Natural killer cell (primary cell): ENCODE measurements at regions not wholly inside any gene's neighbourhood (a gene's known extent, or its start where the extent isn't known, plus 50 kb on each side); places are given as distances from the start of the nearest gene placed in this dataset.

ENCODE experiments used
- ATAC-seq, 3 donors: fragments of 150-1000 bp in 2 of 3; fragments of 200-7000 bp in 1 of 3; cut with Tn5 transposase; 1 replicate in 1 of 3; 2 replicates in 2 of 3; pipeline ENCODE4 v1.10.0; 2021; ENCODE audit warnings: mild to moderate bottlenecking in 2 of 3, moderate library complexity in 2 of 3
- DNase-seq, 2 donors: peaks; one replicate each; pipeline versions ENCODE4 v3.0.0 to v3.0.0-alpha.2; 2013 to 2021; ENCODE audit warnings: mixed read lengths in 1 of 2
- H3K27ac ChIP-seq: one replicate; pipeline ENCODE4 v1.5.1; 2013; ENCODE audit warnings: mild to moderate bottlenecking, low read length
- H3K27me3 ChIP-seq: one replicate; pipeline ENCODE4 v1.6.1; 2013; ENCODE audit warnings: low read length; ENCODE audit not compliant: control insufficient read depth, insufficient read depth
- H3K36me3 ChIP-seq: one replicate; pipeline ENCODE4 v1.6.1; 2013; ENCODE audit warnings: low read length; ENCODE audit not compliant: control insufficient read depth, insufficient read depth
- H3K4me1 ChIP-seq: one replicate; pipeline ENCODE4 v1.6.1; 2013; ENCODE audit warnings: low read length; ENCODE audit not compliant: control insufficient read depth, insufficient read depth
- H3K4me3 ChIP-seq: one replicate; pipeline ENCODE4 v1.5.1; 2013; ENCODE audit warnings: low read length
- H3K9me3 ChIP-seq: one replicate; pipeline ENCODE4 v1.6.1; 2013; ENCODE audit warnings: low read length; ENCODE audit not compliant: control insufficient read depth, insufficient read depth
- H3K27ac Mint-ChIP-seq, 2 donors: one replicate each; pipeline ENCODE4 v1.8.0; 2022; ENCODE audit warnings: mild to moderate bottlenecking in 2 of 2, mixed read lengths in 2 of 2, moderate library complexity in 1 of 2
- H3K27me3 Mint-ChIP-seq, 2 donors: one replicate each; pipeline ENCODE4 v1.8.0; 2022; ENCODE audit warnings: low read depth in 2 of 2, mixed read lengths in 2 of 2
- H3K36me3 Mint-ChIP-seq: one replicate; pipeline ENCODE4 v1.8.0; 2022; ENCODE audit warnings: mixed read lengths
- H3K4me1 Mint-ChIP-seq, 2 donors: one replicate each; pipeline ENCODE4 v1.8.0; 2022; ENCODE audit warnings: mixed read lengths in 2 of 2
- H3K4me3 Mint-ChIP-seq: one replicate; pipeline ENCODE4 v1.8.0; 2022; ENCODE audit warnings: mild to moderate bottlenecking, moderate library complexity, mixed read lengths
- H3K9me3 Mint-ChIP-seq, 2 donors: one replicate each; pipeline ENCODE4 v1.8.0; 2022; ENCODE audit warnings: mixed read lengths in 2 of 2
- CTCF ChIP-seq: fragments of 200-600 bp; IDR thresholded peaks from one replicate; pipeline ENCODE4 v1.8.0; 2022; ENCODE audit warnings: antibody characterized with exemption
- WGBS: methylation state at CpG from one replicate; pipeline ENCODE4 v1.1.7; 2013; ENCODE audit warnings: missing lambda C conversion rate; ENCODE audit not compliant: insufficient coverage; 5-methylcytosine and 5-hydroxymethylcytosine counted together
- intact Hi-C: fragments of 100-400 bp; cut with micrococcal nuclease; formaldehyde crosslinking; loops from one replicate; pipeline ENCODE4 v1.14.2; 2022

- Mint-ChIP-seq H3K4me1 (no peaks in the 10 kb centered on the region), H3K4me3 (no peak overlapping the region), H3K27ac (no peak overlapping the region), H3K36me3 (no peaks in the 10 kb centered on the region), H3K9me3 (peaks cover 0 to 4% of the 10 kb centered on the region in 2 donors), H3K27me3 (peaks cover 14 to 16% of the 10 kb centered on the region in 2 donors)
- ATAC-seq = no peak
- H3K27me3 ChIP-seq = no peaks in the 10 kb centered on the region
- no peak overlapping the region for H3K27ac ChIP-seq
- no peak for TF ChIP-seq CTCF
- 89% methylated on average over 1 of the region's 1 CpG for WGBS
- no peaks in the 10 kb centered on the region for H3K36me3 ChIP-seq
- no peak overlapping the region for H3K4me3 ChIP-seq
- H3K4me1 ChIP-seq = no peaks in the 10 kb centered on the region
- intact Hi-C loops = no loop called here
- no peaks in the 10 kb centered on the region for H3K9me3 ChIP-seq
- no peak for DNase-seq
Observed at GRCh38 chr3:153734777-153735551, 386.2 kb upstream of the ARHGEF26 start.

GRCh38 chr3:153740109-153740508, 381.1 kb upstream of the ARHGEF26 start:
- Mint-ChIP-seq H3K27ac (no peak overlapping the region), H3K36me3 (no peaks in the 10 kb centered on the region), H3K4me3 (no peak overlapping the region), H3K27me3 (peaks cover 11 to 39% of the 10 kb centered on the region in 2 donors), H3K9me3 (peaks cover 0 to 4% of the 10 kb centered on the region in 2 donors), H3K4me1 (no peaks in the 10 kb centered on the region)
- no peak for TF ChIP-seq CTCF
- no peaks in the 10 kb centered on the region for H3K4me1 ChIP-seq
- no peak for DNase-seq
- no peaks in the 10 kb centered on the region for H3K27me3 ChIP-seq
- H3K27ac ChIP-seq = no peak overlapping the region
- H3K4me3 ChIP-seq = no peak overlapping the region
- ATAC-seq = no peak
- H3K9me3 ChIP-seq = no peaks in the 10 kb centered on the region
- no peaks in the 10 kb centered on the region for H3K36me3 ChIP-seq
- 87% methylated on average over 2 of the region's 2 CpGs for WGBS
- intact Hi-C loops = no loop called here

DNA sequence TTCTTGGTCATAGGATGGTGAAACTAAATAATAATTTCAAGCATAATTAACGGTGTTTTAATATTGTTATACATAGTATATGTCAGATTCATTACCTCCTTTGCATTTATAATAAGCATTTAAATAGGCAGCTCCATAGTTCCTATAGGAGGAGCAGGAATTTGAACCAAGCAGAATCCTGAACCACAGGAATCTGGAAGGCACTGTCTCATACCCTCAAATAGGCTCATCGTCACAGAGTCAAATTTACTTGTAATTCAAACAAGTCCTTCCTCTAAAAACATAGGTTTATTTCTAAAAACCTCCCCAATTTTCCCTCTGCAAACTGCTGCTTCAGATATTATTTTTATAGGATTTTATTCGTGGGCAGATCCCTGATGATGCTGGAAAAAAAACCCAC, 376.3 kb upstream of the ARHGEF26 start:
- intact Hi-C loops = no loop called here
- Mint-ChIP-seq H3K9me3 (no peaks in the 10 kb centered on the region), H3K36me3 (no peaks in the 10 kb centered on the region), H3K27ac (no peak overlapping the region), H3K27me3 (peaks cover 5 to 30% of the 10 kb centered on the region in 2 donors), H3K4me1 (no peaks in the 10 kb centered on the region), H3K4me3 (no peak overlapping the region)
- DNase-seq (no peak), ATAC-seq (no peak)
- Histone ChIP-seq H3K4me3 (no peak overlapping the region), H3K27me3 (no peaks in the 10 kb centered on the region), H3K4me1 (no peaks in the 10 kb centered on the region), H3K27ac (no peak overlapping the region), H3K9me3 (no peaks in the 10 kb centered on the region), H3K36me3 (no peaks in the 10 kb centered on the region)
- whole genome bisulfite sequencing = 89% methylated on average over 1 of the region's 3 CpGs
- TF ChIP-seq CTCF = no peak

DNA sequence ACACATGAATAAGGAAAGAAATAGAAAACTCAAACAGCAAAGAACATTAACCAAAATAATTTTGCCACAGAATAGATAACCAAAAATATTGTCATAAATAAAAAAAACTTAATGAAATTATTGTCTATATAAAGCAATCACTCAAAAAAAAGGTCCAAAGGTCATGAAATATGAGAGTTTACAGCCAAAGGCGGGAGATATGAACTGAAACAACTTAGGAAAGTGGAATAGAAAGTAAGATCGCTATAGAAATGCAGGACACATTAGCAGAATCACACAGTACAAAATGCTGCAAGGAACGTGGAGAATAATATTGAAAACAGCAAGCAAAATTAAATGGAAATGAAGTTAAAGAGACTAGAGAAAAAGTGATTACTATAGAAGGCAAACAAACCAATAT, 375.0 kb upstream of the ARHGEF26 start:
- Histone ChIP-seq H3K9me3 (no peaks in the 10 kb centered on the region), H3K4me3 (no peak overlapping the region), H3K4me1 (no peaks in the 10 kb centered on the region), H3K27ac (no peak overlapping the region), H3K36me3 (no peaks in the 10 kb centered on the region), H3K27me3 (no peaks in the 10 kb centered on the region)
- peaks cover 5 to 18% of the 10 kb centered on the region in 2 donors for H3K27me3 Mint-ChIP-seq
- intact Hi-C loops = no loop called here
- H3K4me3 Mint-ChIP-seq = no peak overlapping the region
- no peaks in the 10 kb centered on the region for H3K4me1 Mint-ChIP-seq
- H3K36me3 Mint-ChIP-seq = no peaks in the 10 kb centered on the region
- ATAC-seq (no peak), DNase-seq (no peak)
- no peak overlapping the region for H3K27ac Mint-ChIP-seq
- no peak for TF ChIP-seq CTCF
- 95% methylated on average over 3 of the region's 3 CpGs for WGBS
- no peaks in the 10 kb centered on the region for H3K9me3 Mint-ChIP-seq
